ENCODE measurements at regions not wholly inside any gene's neighbourhood (a gene's known extent, or its start where the extent isn't known, plus 50 kb on each side); places are given as distances from the start of the nearest gene placed in this dataset.

DNA sequence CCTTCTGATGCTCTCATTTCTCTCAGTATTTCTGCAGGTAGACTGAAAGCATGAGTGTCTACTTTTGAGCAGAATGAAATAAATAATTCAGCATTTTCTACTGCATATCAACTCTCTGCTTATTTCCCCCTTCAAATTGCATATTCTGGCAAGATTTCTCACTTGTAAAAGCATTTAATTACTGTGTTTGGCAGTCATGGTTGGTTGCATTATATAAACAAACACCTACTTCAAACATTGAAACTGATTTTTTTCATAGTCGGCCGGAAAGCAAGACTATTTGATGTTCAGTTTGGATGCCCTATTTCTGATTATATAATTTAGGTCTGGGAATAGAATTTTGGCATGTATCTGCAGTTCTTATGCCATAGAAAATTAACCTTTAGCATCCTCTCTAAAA is 73.1 kb downstream of the PLEKHG1 start:
- Mint-ChIP-seq H3K27ac (no peak overlapping the region), H3K27me3 (no peaks in the 10 kb centered on the region), H3K4me1 (ENCODE audit: low read depth) (peaks cover 8% of the 10 kb centered on the region), H3K9me3 (no peaks in the 10 kb centered on the region), H3K36me3 (ENCODE audit: low read depth) (no peaks in the 10 kb centered on the region), H3K4me3 (no peak overlapping the region)
- no peak for DNase-seq

DNA sequence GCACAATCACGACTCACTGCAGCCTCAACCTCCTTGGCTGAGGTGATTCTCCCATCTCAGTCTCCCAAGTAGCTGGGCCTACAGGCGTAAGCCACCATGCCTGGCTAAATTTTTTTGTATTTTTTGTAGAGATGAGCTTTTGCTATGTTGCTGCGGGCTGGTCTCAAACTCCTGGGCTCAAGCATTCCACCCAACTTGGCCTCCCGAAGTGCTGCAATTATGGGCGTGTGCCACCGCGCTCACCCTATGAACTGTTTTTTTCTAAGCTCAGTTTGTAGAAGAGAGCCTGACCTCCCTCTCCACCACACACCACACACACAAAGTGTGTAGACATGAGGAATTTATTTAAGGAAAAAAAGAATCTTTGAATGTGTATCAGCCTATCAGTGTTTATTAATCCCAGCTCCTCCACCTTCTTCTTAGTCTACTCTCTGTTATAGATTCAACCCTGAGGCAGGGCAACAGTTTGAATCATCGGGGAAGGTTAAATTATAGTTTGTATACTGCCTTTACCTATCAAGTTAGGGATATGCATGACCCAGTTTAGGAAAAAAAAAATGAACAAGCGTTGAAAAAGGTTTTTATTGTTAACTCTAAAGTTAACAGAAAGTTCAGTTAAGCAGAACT is 74.1 kb downstream of the PLEKHG1 start:
- Mint-ChIP-seq H3K36me3 (ENCODE audit: low read depth) (no peaks in the 10 kb centered on the region), H3K9me3 (no peaks in the 10 kb centered on the region), H3K27me3 (no peaks in the 10 kb centered on the region), H3K4me3 (no peak overlapping the region), H3K27ac (no peak overlapping the region), H3K4me1 (ENCODE audit: low read depth) (peaks cover 5% of the 10 kb centered on the region)
- DNase-seq: no peak

DNA sequence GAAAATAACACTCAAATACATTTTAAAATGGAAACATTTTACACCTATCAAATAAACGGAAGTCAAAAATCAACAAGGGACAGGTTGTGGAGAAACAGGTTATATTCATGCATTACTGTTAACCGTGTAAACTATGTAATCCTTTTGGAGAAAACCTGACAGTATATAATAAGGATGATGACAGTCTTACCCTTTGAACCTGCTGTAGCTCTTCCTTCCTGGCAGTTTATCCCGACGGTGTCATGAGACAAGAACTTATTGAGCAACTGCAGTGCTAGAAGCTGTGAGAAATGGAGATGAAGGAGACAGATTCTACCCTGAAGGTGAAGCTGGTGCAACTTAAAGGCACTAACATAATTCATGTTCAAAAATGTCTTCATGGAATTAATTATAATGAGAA is 76.7 kb downstream of the PLEKHG1 start:
- Mint-ChIP-seq H3K36me3 (ENCODE audit: low read depth) (no peaks in the 10 kb centered on the region), H3K9me3 (no peaks in the 10 kb centered on the region), H3K27me3 (no peaks in the 10 kb centered on the region), H3K4me3 (no peak overlapping the region), H3K4me1 (ENCODE audit: low read depth) (peaks cover 5% of the 10 kb centered on the region), H3K27ac (no peak overlapping the region)
- no peak for DNase-seq

DNA sequence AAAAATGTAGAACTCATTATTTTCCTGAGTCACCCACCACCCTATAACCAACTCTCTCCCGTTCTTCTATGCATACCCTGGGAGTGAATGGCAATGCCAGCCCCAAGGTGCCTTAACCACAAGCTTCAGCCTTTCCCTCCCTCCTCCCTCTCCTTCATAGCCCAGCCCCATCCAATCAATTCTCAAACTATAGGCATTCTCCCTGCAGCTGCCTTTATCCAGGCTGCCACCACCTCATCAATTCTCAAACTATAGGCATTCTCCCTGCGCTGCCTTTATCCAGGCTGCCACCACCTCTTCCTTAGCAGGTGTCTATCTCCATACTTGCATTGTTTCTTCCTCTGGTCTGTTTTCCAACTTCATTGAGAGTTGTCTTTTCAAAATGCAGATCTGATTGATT is 77.1 kb downstream of the PLEKHG1 start:
- Mint-ChIP-seq H3K36me3 (ENCODE audit: low read depth) (no peaks in the 10 kb centered on the region), H3K27me3 (no peaks in the 10 kb centered on the region), H3K4me1 (ENCODE audit: low read depth) (peaks cover 5% of the 10 kb centered on the region), H3K27ac (no peak overlapping the region), H3K4me3 (no peak overlapping the region), H3K9me3 (no peaks in the 10 kb centered on the region)
- no peak for DNase-seq

DNA sequence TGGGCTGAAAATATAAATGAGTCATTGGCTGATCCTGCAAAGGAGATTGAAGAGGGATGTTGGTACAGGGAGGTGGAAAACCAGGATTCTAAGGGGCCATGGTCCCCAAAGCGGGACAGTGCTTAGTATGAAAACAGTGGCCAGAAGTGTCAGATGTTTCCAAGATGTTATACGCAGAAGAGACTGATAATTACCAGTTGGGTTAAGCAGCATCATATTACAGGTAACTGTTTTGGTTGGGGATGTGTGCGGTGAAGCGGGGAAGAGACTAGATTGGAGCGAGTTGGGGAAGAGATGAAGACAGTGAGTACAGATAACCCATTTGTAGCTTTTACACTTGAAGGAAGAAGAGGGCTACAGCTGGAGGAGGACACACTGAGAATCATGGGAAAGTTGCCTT is 80.8 kb downstream of the PLEKHG1 start:
- H3K36me3 Mint-ChIP-seq (ENCODE audit: low read depth): no peaks in the 10 kb centered on the region
- no peaks in the 10 kb centered on the region for H3K9me3 Mint-ChIP-seq
- no peak overlapping the region for H3K27ac Mint-ChIP-seq
- no peaks in the 10 kb centered on the region for H3K27me3 Mint-ChIP-seq
- DNase-seq: no peak
- H3K4me3 Mint-ChIP-seq: no peak overlapping the region
- no peaks in the 10 kb centered on the region for H3K4me1 Mint-ChIP-seq (ENCODE audit: low read depth)

DNA sequence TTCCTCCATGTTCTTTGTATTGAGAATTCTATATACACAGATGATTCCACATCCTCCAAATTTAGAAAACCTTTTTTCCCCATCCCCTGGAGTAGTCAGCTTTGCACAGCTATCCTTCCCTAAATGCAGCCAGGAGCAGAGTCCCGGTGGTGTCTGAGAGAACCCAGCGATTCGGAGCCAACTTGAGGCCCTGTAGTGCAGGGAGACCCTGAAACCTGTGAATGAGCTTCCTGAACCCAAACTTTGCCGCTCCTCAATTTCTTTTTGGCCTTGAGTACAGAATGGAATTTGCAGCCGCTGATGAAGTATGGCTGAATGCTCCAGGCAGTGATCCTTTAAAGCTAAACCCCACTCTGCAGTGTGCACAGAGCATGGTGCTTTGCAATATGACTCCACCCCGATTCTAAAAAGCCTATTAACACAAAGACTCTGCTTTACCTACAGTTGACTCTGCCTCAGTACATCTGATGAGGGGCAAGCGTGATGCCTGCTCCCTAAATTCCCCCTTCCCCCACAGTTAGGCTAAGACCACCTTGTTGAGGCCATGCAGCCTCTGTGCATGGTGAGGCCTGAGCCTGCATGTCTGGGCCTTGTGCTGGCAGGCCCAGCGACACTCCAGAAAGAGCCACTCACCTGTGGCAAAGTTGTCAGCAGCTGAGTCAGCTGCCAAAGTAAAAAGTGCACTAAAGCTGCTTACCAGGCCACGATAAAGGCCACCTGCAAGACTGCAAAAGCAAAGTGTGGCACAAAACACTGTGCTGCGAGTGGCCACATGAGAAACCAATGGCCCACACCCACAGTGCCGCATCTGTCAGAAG is 82.1 kb downstream of the PLEKHG1 start:
- no peak overlapping the region for H3K4me3 Mint-ChIP-seq
- H3K9me3 Mint-ChIP-seq: no peaks in the 10 kb centered on the region
- no peak for DNase-seq
- no peaks in the 10 kb centered on the region for H3K27me3 Mint-ChIP-seq
- no peak overlapping the region for H3K27ac Mint-ChIP-seq
- H3K36me3 Mint-ChIP-seq (ENCODE audit: low read depth): no peaks in the 10 kb centered on the region
- H3K4me1 Mint-ChIP-seq (ENCODE audit: low read depth): no peaks in the 10 kb centered on the region

DNA sequence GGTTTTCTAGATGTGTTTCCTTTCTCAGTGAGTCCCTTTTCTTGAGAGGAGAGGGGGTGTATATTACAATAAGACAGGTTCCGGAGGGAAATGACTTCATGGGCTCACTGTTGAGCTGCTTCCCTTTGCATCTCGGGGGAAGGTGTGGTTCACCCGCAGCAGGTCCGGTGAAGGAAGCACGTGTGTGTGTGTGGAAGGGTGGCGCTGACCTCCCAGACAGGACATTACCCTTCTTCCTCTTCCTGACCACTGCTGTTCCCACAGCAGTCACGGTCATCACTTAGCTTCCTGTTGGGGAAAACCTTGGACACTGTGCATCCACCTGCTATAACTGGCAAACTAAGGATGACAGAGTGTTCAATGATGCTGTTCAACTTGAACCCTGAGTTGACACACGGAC is 83.6 kb downstream of the PLEKHG1 start:
- no peak for DNase-seq
- no peaks in the 10 kb centered on the region for H3K36me3 Mint-ChIP-seq (ENCODE audit: low read depth)
- no peak overlapping the region for H3K27ac Mint-ChIP-seq
- H3K4me1 Mint-ChIP-seq (ENCODE audit: low read depth): no peaks in the 10 kb centered on the region
- no peaks in the 10 kb centered on the region for H3K27me3 Mint-ChIP-seq
- H3K9me3 Mint-ChIP-seq: no peaks in the 10 kb centered on the region
- H3K4me3 Mint-ChIP-seq: no peak overlapping the region

DNA sequence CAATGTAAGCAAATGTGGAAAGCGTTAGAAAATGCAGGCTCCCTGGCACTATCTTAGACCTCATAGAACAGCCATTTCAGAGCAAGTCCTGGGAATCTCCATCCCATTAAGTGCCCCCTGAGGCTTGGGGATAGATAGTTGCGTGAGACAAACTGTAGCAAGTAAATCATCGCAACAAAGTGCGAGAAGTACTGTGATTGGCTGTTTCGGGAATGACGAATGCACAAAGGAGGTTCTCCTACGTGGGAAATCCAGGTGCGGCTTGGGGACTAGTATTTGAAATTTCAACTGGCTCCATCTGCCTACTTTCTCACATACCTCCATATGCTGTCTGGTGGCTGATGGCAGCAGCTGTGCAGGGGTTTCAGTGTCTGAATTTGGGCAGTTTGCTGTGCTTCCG is 84.5 kb downstream of the PLEKHG1 start:
- Mint-ChIP-seq H3K27ac (no peak overlapping the region), H3K4me3 (no peak overlapping the region), H3K4me1 (ENCODE audit: low read depth) (no peaks in the 10 kb centered on the region), H3K9me3 (no peaks in the 10 kb centered on the region), H3K27me3 (no peaks in the 10 kb centered on the region), H3K36me3 (ENCODE audit: low read depth) (no peaks in the 10 kb centered on the region)
- DNase-seq: no peak

DNA sequence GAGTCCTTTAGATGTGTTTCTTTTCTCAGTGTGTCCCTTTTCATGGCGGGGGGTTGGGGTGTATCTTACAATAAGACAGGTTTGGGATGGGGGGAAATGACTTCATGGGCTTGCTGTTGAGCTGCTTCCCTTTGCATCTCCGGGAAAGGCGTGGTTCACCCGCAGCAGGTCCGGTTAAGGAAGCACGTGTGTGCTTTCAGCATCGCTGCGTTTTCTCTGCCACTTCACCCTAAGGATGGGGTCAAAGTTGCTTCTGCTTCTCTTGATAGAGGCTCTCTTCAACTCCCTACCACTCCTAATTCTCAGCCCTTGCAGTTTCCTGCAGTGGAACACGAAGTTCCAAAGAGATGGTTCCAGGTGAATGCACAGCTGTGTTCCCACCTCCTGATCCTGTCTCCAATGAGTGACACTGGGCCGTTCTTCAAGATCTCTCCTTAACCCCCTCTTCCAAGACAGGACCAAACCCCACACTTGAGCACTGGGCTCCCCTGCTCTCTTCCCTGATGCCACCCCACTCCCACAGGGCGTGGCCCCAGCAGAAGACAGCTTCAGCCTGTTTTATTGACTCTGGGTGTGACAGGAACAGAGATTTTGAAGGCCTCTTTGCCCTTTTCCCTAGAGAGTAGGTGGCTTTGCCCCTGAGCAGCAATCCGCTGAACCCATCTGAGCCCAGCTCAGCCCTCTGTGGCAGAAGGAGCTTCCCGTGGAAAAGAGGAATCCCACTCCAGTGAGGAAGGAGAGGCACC is 85.2 kb downstream of the PLEKHG1 start:
- H3K4me1 Mint-ChIP-seq (ENCODE audit: low read depth): no peaks in the 10 kb centered on the region
- DNase-seq: no peak
- no peak overlapping the region for H3K4me3 Mint-ChIP-seq
- no peaks in the 10 kb centered on the region for H3K36me3 Mint-ChIP-seq (ENCODE audit: low read depth)
- no peak overlapping the region for H3K27ac Mint-ChIP-seq
- H3K9me3 Mint-ChIP-seq: no peaks in the 10 kb centered on the region
- H3K27me3 Mint-ChIP-seq: no peaks in the 10 kb centered on the region

DNA sequence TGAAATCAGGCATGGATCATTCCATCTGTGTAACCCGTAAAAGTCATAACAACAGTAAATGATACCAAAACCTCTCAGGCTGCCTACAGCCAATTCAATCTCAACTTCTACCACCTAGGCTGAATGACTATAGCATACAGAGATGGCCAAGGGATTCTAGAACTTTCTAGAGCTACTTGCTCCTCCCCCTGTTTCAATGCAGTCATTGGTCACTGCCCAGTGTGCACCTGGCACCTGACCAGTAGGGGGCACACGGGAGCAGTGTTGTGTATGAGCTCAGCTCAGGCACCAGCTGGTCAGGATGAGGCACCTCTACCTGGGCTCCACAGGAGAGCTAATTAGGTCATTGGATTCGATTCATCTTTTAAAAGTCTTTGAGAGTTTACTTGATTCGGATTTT is 86.2 kb downstream of the PLEKHG1 start:
- H3K4me1 Mint-ChIP-seq (ENCODE audit: low read depth): no peaks in the 10 kb centered on the region
- no peaks in the 10 kb centered on the region for H3K36me3 Mint-ChIP-seq (ENCODE audit: low read depth)
- H3K9me3 Mint-ChIP-seq: no peaks in the 10 kb centered on the region
- H3K27ac Mint-ChIP-seq: no peak overlapping the region
- peak; percentile 59 for DNase-seq
- no peaks in the 10 kb centered on the region for H3K27me3 Mint-ChIP-seq
- no peak overlapping the region for H3K4me3 Mint-ChIP-seq

DNA sequence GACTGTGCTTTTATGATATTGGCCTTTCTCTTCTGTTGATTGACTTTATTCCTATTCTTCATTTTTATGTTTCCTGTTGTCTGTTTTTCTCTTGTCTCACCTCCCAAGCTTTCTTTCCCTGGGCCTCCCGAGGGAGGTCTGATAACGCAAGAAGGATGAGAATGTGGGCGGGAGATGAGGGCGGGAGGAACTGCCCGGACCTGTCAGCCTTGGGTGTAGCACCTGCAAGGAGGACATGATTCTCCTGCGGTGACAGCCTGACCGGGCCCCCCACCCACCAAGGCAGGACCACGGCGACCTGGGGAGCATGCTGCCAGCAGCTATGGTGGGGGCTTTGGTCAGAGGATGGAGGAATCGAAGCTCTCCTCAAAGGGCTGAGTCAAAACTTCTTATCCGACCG is 86.9 kb downstream of the PLEKHG1 start:
- no peaks in the 10 kb centered on the region for H3K9me3 Mint-ChIP-seq
- H3K27me3 Mint-ChIP-seq: no peaks in the 10 kb centered on the region
- no peak for DNase-seq
- no peak overlapping the region for H3K27ac Mint-ChIP-seq
- no peaks in the 10 kb centered on the region for H3K36me3 Mint-ChIP-seq (ENCODE audit: low read depth)
- no peaks in the 10 kb centered on the region for H3K4me1 Mint-ChIP-seq (ENCODE audit: low read depth)
- no peak overlapping the region for H3K4me3 Mint-ChIP-seq

DNA sequence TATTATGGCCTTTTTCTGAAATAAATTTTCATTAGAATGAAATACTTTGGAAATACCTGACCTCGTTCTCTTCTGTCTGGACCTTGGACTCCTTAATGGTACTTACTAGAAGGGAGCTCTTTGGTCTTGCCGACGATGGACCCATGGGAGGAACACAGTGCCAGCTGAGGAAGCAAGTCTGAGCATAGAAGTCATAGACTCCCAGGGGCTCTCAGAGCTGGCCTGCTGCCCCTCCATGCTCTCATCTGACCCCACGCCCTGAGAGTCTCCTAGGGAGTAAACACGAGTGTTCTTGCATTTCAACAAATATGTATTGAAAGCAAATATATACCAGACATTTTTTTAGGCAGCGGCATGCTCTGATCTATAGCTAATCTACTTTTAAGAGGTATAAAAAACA is 87.8 kb downstream of the PLEKHG1 start:
- Mint-ChIP-seq H3K4me1 (ENCODE audit: low read depth) (no peaks in the 10 kb centered on the region), H3K27me3 (no peaks in the 10 kb centered on the region), H3K27ac (no peak overlapping the region), H3K4me3 (no peak overlapping the region), H3K9me3 (no peaks in the 10 kb centered on the region), H3K36me3 (ENCODE audit: low read depth) (no peaks in the 10 kb centered on the region)
- no peak for DNase-seq

DNA sequence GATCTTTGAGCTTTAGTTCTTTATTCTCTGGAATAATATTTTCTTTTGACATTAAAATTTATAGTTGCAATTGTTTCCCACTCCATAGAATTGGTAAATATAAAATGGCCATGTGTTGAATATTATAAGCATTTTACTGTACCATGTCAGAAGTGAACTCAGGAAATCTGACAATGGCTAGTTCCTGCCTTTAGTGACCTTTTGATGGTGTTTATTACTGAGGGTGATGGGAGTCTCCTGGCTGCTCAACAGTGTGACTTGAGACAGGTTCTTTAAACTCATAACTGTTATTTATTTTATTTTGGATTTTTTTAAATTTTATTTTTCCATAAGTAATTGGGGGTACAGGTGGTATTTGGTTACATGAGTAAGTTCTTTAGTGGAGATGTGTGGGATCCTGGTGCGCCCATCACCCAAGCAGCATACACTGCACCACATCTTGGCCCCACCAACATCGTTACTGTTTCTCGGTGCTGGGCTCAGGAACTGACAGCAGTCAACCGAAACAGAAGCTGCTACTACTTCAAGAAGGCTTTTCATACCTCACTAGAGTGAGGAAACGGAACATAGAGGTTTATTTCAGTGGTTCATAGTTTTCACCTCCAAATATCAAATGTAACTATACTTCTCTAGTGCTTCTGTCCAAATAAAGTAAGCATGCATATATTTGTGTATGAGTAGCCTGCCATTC is 90.4 kb downstream of the PLEKHG1 start:
- H3K27ac Mint-ChIP-seq: no peak overlapping the region
- H3K4me1 Mint-ChIP-seq (ENCODE audit: low read depth): no peaks in the 10 kb centered on the region
- DNase-seq: no peak
- H3K4me3 Mint-ChIP-seq: no peak overlapping the region
- no peaks in the 10 kb centered on the region for H3K9me3 Mint-ChIP-seq
- H3K27me3 Mint-ChIP-seq: no peaks in the 10 kb centered on the region
- H3K36me3 Mint-ChIP-seq (ENCODE audit: low read depth): no peaks in the 10 kb centered on the region

DNA sequence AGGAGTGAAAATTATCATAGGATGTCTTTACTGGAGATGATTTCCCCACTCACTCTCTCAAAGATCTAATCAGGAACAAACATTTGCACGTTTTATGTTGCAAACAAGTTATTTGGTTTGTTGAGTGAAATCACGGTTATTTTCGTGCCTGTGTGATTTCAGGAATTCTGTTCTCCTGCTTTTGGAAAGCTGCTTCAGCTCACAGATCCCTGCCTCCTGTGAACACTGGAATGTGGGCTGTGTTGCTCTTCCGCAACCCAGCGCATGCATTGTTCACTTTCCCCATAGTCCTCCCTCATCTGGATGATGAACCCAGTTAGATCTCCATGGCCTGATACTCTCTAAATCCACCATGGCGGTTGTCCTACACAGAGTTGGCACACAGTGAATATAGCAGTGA is 91.0 kb downstream of the PLEKHG1 start:
- H3K36me3 Mint-ChIP-seq (ENCODE audit: low read depth): no peaks in the 10 kb centered on the region
- peaks cover 3% of the 10 kb centered on the region for H3K27me3 Mint-ChIP-seq
- no peak overlapping the region for H3K27ac Mint-ChIP-seq
- no peak overlapping the region for H3K4me3 Mint-ChIP-seq
- no peaks in the 10 kb centered on the region for H3K9me3 Mint-ChIP-seq
- no peaks in the 10 kb centered on the region for H3K4me1 Mint-ChIP-seq (ENCODE audit: low read depth)
- no peak for DNase-seq

DNA sequence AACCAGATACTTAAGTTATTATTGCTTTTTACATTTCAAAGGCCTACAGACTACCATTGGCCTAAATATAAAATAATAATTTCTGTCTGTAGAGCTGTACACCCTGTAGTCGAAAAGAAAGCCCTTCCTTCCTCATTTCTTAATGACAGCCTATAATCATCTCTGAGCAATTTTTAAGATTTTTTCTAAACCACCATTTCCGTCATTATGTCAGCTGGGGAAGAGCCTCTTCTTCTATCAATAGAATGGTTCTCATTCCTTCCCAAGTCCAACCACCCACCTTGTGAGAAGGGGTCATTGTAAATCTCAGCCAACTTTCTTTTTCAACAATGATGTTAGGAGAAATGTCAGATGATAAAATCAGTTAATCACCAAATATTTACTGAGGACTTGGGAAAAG is 91.8 kb downstream of the PLEKHG1 start:
- peaks cover 3% of the 10 kb centered on the region for H3K27me3 Mint-ChIP-seq
- H3K4me1 Mint-ChIP-seq (ENCODE audit: low read depth): no peaks in the 10 kb centered on the region
- H3K27ac Mint-ChIP-seq: no peak overlapping the region
- H3K4me3 Mint-ChIP-seq: no peak overlapping the region
- H3K36me3 Mint-ChIP-seq (ENCODE audit: low read depth): no peaks in the 10 kb centered on the region
- no peak for DNase-seq
- no peaks in the 10 kb centered on the region for H3K9me3 Mint-ChIP-seq

Data from activated T-cell treated with anti-CD3 and anti-CD28 coated beads, Interleukin-2, amount 50 U/mL, for 24 hours (primary cell).